ENCODE measurements at regions not wholly inside any gene's neighbourhood (a gene's known extent, or its start where the extent isn't known, plus 50 kb on each side); places are given as distances from the start of the nearest gene placed in this dataset.

- TF ChIP-seq CTCF (IDR thresholded peaks at IDR 0.05): no peak
- no peak for TF ChIP-seq POLR2A (IDR thresholded peaks at IDR 0.05)
These were observed 522.8 kb upstream of the LRRC4C start for GRCh38 chr11:41982276-41982675.

Data from stomach (tissue), 4 donors.